ENCODE measurements at regions not wholly inside any gene's neighbourhood (a gene's known extent, or its start where the extent isn't known, plus 50 kb on each side); places are given as distances from the start of the nearest gene placed in this dataset.

DNA sequence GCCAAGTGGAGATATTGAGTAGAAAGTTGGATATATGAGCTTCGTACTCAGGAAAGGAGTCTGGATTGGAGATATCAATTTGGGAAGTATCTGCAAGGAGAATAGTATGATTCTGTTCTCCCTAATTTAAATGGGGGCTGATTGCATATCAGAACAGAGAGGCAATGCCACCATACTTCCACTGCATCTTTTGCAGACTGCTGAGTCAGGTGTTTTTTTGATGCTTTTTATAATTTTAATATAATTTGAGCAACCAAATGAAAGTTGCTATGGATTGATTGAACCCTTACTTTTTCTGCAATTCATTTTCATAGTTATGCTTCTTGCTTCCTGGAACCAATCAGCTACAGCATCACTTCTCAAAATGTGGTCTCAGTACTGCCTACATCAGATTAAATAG lies 590.3 kb downstream of the USP25 start:
- Mint-ChIP-seq H3K9me3 (no peaks in the 10 kb centered on the region), H3K4me1 (ENCODE audit: low read depth) (peaks cover 6% of the 10 kb centered on the region), H3K36me3 (ENCODE audit: low read depth) (no peaks in the 10 kb centered on the region), H3K27ac (no peak overlapping the region), H3K27me3 (no peaks in the 10 kb centered on the region), H3K4me3 (no peak overlapping the region)
- intact Hi-C loops (cut with micrococcal nuclease), result no loop called here

GRCh38 chr21:16322454-16322853 lies 592.7 kb downstream of the USP25 start:
- intact Hi-C loops (cut with micrococcal nuclease), result no loop called here
- peaks cover 6% of the 10 kb centered on the region for H3K4me1 Mint-ChIP-seq (ENCODE audit: low read depth)
- H3K27me3 Mint-ChIP-seq, result no peaks in the 10 kb centered on the region
- no peaks in the 10 kb centered on the region for H3K9me3 Mint-ChIP-seq
- H3K4me3 Mint-ChIP-seq, result no peak overlapping the region
- H3K27ac Mint-ChIP-seq, result no peak overlapping the region
- no peaks in the 10 kb centered on the region for H3K36me3 Mint-ChIP-seq (ENCODE audit: low read depth)

- no peaks in the 10 kb centered on the region for H3K27me3 Mint-ChIP-seq
- no peaks in the 10 kb centered on the region for H3K36me3 Mint-ChIP-seq (ENCODE audit: low read depth)
- H3K4me3 Mint-ChIP-seq, result no peak overlapping the region
- intact Hi-C loops (cut with micrococcal nuclease), result no loop called here
- H3K4me1 Mint-ChIP-seq (ENCODE audit: low read depth), result peaks cover 2% of the 10 kb centered on the region
- H3K27ac Mint-ChIP-seq, result no peak overlapping the region
- H3K9me3 Mint-ChIP-seq, result no peaks in the 10 kb centered on the region
Measured at GRCh38 chr21:16323596-16323995, 593.8 kb downstream of the USP25 start.

DNA sequence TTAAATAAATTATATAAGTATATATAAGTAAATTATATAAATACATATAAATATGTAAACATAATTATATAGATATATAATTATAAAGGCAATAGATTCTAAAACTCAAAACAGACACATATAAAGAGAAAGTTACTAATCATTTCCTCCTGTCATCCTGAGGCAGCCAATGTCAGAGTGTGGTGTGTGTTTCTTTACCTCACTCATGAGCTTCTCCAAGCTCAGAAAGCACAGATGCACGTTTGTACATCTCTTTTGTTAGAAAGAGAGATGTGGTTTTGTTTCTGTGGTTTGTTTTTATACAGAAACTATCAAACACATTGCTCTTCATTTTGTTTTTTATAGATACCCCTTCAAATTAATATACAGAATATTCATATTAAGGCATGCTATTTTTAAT lies 594.8 kb downstream of the USP25 start:
- intact Hi-C loops (cut with micrococcal nuclease), result no loop called here
- Mint-ChIP-seq H3K36me3 (ENCODE audit: low read depth) (no peaks in the 10 kb centered on the region), H3K27ac (no peak overlapping the region), H3K9me3 (no peaks in the 10 kb centered on the region), H3K27me3 (no peaks in the 10 kb centered on the region), H3K4me1 (ENCODE audit: low read depth) (no peaks in the 10 kb centered on the region), H3K4me3 (no peak overlapping the region)

GRCh38 chr21:16330082-16330907 lies 600.5 kb downstream of the USP25 start:
- H3K27me3 Mint-ChIP-seq, result no peaks in the 10 kb centered on the region
- no peaks in the 10 kb centered on the region for H3K9me3 Mint-ChIP-seq
- H3K27ac Mint-ChIP-seq, result no peak overlapping the region
- intact Hi-C loops (cut with micrococcal nuclease), result loop anchor here (1.0 kb wide), 1 partner anchor 248 kb away; no protein-coding TSS in a partner anchor
- H3K4me1 Mint-ChIP-seq (ENCODE audit: low read depth), result no peaks in the 10 kb centered on the region
- H3K36me3 Mint-ChIP-seq (ENCODE audit: low read depth), result no peaks in the 10 kb centered on the region
- H3K4me3 Mint-ChIP-seq, result no peak overlapping the region

GRCh38 chr21:16330908-16331268 lies 601.1 kb downstream of the USP25 start:
- H3K27me3 Mint-ChIP-seq, result no peaks in the 10 kb centered on the region
- no peak overlapping the region for H3K4me3 Mint-ChIP-seq
- H3K4me1 Mint-ChIP-seq (ENCODE audit: low read depth), result no peaks in the 10 kb centered on the region
- no peaks in the 10 kb centered on the region for H3K36me3 Mint-ChIP-seq (ENCODE audit: low read depth)
- intact Hi-C loops (cut with micrococcal nuclease), result loop anchor here (1.0 kb wide), 1 partner anchor 249 kb away; no protein-coding TSS in a partner anchor
- H3K9me3 Mint-ChIP-seq, result no peaks in the 10 kb centered on the region
- H3K27ac Mint-ChIP-seq, result no peak overlapping the region

- Mint-ChIP-seq H3K4me1 (ENCODE audit: low read depth) (no peaks in the 10 kb centered on the region), H3K9me3 (no peaks in the 10 kb centered on the region), H3K27ac (no peak overlapping the region), H3K4me3 (no peak overlapping the region), H3K36me3 (ENCODE audit: low read depth) (no peaks in the 10 kb centered on the region), H3K27me3 (no peaks in the 10 kb centered on the region)
- intact Hi-C loops (cut with micrococcal nuclease), result no loop called here
Measured at GRCh38 chr21:16337266-16337665, 607.5 kb downstream of the USP25 start.

DNA sequence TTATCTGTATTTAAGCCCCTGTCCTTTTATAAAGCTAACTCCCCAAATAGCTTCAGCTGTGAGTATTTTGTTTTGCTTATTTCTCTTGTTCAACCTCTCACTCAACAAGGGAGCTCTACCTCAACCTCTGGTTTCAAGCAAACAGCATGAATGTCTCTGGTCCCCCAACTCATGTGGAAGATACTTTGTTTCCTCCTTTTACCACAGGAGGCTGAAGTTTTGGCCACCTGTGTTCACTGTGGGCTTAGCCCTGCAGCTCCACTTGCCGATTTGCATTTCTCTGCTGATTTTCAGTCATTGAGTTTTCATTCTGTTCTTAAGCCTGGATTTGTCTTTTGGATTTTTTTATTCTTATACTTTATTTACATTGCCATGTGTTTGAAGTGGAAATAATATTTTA lies 613.1 kb downstream of the USP25 start:
- no peak overlapping the region for H3K4me3 Mint-ChIP-seq
- no peaks in the 10 kb centered on the region for H3K36me3 Mint-ChIP-seq (ENCODE audit: low read depth)
- H3K4me1 Mint-ChIP-seq (ENCODE audit: low read depth), result no peaks in the 10 kb centered on the region
- H3K27ac Mint-ChIP-seq, result no peak overlapping the region
- intact Hi-C loops (cut with micrococcal nuclease), result no loop called here
- no peaks in the 10 kb centered on the region for H3K27me3 Mint-ChIP-seq
- H3K9me3 Mint-ChIP-seq, result no peaks in the 10 kb centered on the region

GRCh38 chr21:16343776-16344175 lies 614.0 kb downstream of the USP25 start:
- Mint-ChIP-seq H3K36me3 (ENCODE audit: low read depth) (no peaks in the 10 kb centered on the region), H3K4me1 (ENCODE audit: low read depth) (no peaks in the 10 kb centered on the region), H3K9me3 (no peaks in the 10 kb centered on the region), H3K27ac (no peak overlapping the region), H3K4me3 (no peak overlapping the region), H3K27me3 (no peaks in the 10 kb centered on the region)
- intact Hi-C loops (cut with micrococcal nuclease), result no loop called here

GRCh38 chr21:16345757-16346156 lies 616.0 kb downstream of the USP25 start:
- Mint-ChIP-seq H3K36me3 (ENCODE audit: low read depth) (no peaks in the 10 kb centered on the region), H3K27ac (no peak overlapping the region), H3K4me1 (ENCODE audit: low read depth) (no peaks in the 10 kb centered on the region), H3K4me3 (no peak overlapping the region), H3K9me3 (no peaks in the 10 kb centered on the region), H3K27me3 (no peaks in the 10 kb centered on the region)
- intact Hi-C loops (cut with micrococcal nuclease), result no loop called here

GRCh38 chr21:16347223-16347622 lies 617.4 kb downstream of the USP25 start:
- no peaks in the 10 kb centered on the region for H3K4me1 Mint-ChIP-seq (ENCODE audit: low read depth)
- intact Hi-C loops (cut with micrococcal nuclease), result no loop called here
- no peak overlapping the region for H3K27ac Mint-ChIP-seq

DNA sequence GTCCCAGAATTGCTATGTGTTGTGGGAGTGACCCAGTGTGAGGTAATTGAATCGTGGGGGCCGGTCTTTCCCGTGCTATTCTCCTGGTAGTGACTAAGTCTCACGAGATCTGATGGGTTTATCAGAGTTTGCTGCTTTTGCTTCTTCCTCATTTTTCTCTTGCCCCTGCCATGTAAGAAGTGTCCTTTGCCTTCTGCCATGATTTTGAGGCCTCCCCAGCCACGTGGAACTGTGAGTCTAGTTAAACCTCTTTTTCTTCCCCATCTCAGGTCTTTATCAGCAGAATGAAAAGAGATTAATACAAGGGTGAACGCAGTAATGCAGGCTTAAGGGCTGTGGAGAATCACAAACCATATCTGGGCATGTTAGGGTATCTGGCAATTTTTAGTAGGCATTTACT lies 624.0 kb downstream of the USP25 start:
- H3K27me3 Mint-ChIP-seq, result no peaks in the 10 kb centered on the region
- H3K9me3 Mint-ChIP-seq, result peaks cover 23% of the 10 kb centered on the region
- intact Hi-C loops (cut with micrococcal nuclease), result no loop called here
- no peak overlapping the region for H3K4me3 Mint-ChIP-seq
- H3K36me3 Mint-ChIP-seq (ENCODE audit: low read depth), result no peaks in the 10 kb centered on the region
- H3K4me1 Mint-ChIP-seq (ENCODE audit: low read depth), result no peaks in the 10 kb centered on the region
- H3K27ac Mint-ChIP-seq, result no peak overlapping the region

More at GRCh38 chr21:16347223-16347622, 617.4 kb downstream of the USP25 start:
- Mint-ChIP-seq H3K9me3 (peaks cover 8% of the 10 kb centered on the region), H3K36me3 (ENCODE audit: low read depth) (no peaks in the 10 kb centered on the region), H3K27me3 (no peaks in the 10 kb centered on the region), H3K4me3 (no peak overlapping the region)

- intact Hi-C loops (cut with micrococcal nuclease), result no loop called here
- no peaks in the 10 kb centered on the region for H3K27me3 Mint-ChIP-seq
- no peak overlapping the region for H3K4me3 Mint-ChIP-seq
- peaks cover 19% of the 10 kb centered on the region for H3K9me3 Mint-ChIP-seq
- no peaks in the 10 kb centered on the region for H3K4me1 Mint-ChIP-seq (ENCODE audit: low read depth)
- no peaks in the 10 kb centered on the region for H3K36me3 Mint-ChIP-seq (ENCODE audit: low read depth)
- no peak overlapping the region for H3K27ac Mint-ChIP-seq
Measured at GRCh38 chr21:16357994-16358393, 628.2 kb downstream of the USP25 start.

DNA sequence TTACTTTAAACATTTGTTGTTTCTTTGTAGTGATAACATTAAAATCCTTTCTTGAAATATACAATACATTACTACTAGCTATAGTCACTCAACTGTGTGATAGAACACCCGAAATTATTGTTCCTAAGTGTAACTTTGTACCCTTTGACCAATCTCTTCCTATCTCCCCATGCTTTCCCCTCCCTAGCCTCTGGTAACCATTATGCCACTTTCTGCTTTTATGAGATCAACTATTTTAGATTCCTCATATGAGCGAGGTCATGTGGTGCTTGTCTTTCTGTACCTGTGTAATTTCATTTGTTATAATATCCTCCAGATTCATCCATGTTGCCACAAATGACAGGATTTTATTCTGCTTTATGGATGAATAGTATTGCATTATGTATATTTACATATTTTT lies 629.0 kb downstream of the USP25 start:
- H3K27me3 Mint-ChIP-seq, result no peaks in the 10 kb centered on the region
- intact Hi-C loops (cut with micrococcal nuclease), result no loop called here
- H3K36me3 Mint-ChIP-seq (ENCODE audit: low read depth), result no peaks in the 10 kb centered on the region
- H3K4me1 Mint-ChIP-seq (ENCODE audit: low read depth), result no peaks in the 10 kb centered on the region
- H3K9me3 Mint-ChIP-seq, result peaks cover 11% of the 10 kb centered on the region
- H3K4me3 Mint-ChIP-seq, result no peak overlapping the region
- no peak overlapping the region for H3K27ac Mint-ChIP-seq

DNA sequence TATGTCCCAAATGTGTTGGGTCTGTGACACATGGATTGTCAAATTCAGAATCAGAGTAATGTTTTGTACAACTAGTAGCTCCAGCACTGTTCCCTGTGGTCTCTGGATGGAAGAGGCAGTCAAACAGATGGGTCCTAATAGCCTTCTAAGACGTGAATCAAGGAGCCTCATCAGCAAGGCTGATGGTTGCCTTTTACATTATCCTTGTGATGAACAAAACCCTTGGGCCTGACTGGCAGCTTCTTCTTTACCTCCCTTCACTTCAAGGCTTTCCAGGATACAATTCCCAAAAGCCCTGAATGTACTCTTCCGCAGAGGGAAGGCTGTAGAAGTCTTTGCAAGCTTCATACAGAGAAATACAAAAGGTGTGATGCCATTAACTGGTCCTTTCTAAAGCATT lies 633.3 kb downstream of the USP25 start:
- no peak overlapping the region for H3K27ac Mint-ChIP-seq
- intact Hi-C loops (cut with micrococcal nuclease), result no loop called here
- H3K36me3 Mint-ChIP-seq (ENCODE audit: low read depth), result no peaks in the 10 kb centered on the region
- peaks cover 11% of the 10 kb centered on the region for H3K9me3 Mint-ChIP-seq
- no peak overlapping the region for H3K4me3 Mint-ChIP-seq
- H3K4me1 Mint-ChIP-seq (ENCODE audit: low read depth), result no peaks in the 10 kb centered on the region
- H3K27me3 Mint-ChIP-seq, result no peaks in the 10 kb centered on the region

All from dendritic cell treated with granulocyte-macrophage colony-stimulating factor and Interleukin-4, amounts not matched to agents 40 ng/mL and 50 ng/mL, for 4 days (primary cell).